GM23338 (cell line): ENCODE measurements at regions not wholly inside any gene's neighbourhood (a gene's known extent, or its start where the extent isn't known, plus 50 kb on each side); places are given as distances from the start of the nearest gene placed in this dataset.

ENCODE experiments used
- ATAC-seq: fragments of 200-7000 bp; cut with Tn5 transposase; 3 replicates; pipeline ENCODE4 v1.9.1; 2020
- DNase-seq: peaks from one replicate; pipeline ENCODE4 v3.0.0-alpha.2; 2015; ENCODE audit warnings: low spot score
- H2AFZ ChIP-seq: fragments of 200-600 bp; sonication (generic); 2 replicates; pipeline ENCODE4 v1.8.0; 2016; ENCODE audit warnings: antibody characterized with exemption, mild to moderate bottlenecking, moderate library complexity
- H3F3A ChIP-seq: fragments of 200-600 bp; sonication (generic); replicated peaks from 2 replicates; pipeline ENCODE4 v1.8.0; 2017; ENCODE audit warnings: antibody characterized with exemption, mixed run types, low read depth
- H3K27ac ChIP-seq: fragments of 200-600 bp; sonication (generic); 2 replicates; pipeline ENCODE4 v1.6.1; 2016; ENCODE audit warnings: low read depth
- H3K27me3 ChIP-seq: fragments of 200-600 bp; sonication (generic); 2 replicates; pipeline ENCODE4 v1.8.0; 2016; ENCODE audit warnings: mild to moderate bottlenecking, mixed run types, moderate library complexity; ENCODE audit not compliant: insufficient read depth
- H3K36me3 ChIP-seq: fragments of 200-600 bp; sonication (generic); 2 replicates; pipeline ENCODE4 v1.8.0; 2016; ENCODE audit warnings: mild to moderate bottlenecking; ENCODE audit not compliant: insufficient read depth
- H3K4me1 ChIP-seq: fragments of 200-600 bp; sonication (generic); 2 replicates; pipeline ENCODE4 v1.8.0; 2016; ENCODE audit warnings: mild to moderate bottlenecking, moderate library complexity; ENCODE audit not compliant: insufficient read depth
- H3K4me2 ChIP-seq: fragments of 200-600 bp; sonication (generic); 2 replicates; pipeline ENCODE4 v1.7.1; 2017; ENCODE audit warnings: mixed run types
- H3K4me3 ChIP-seq: fragments of 200-600 bp; sonication (generic); 2 replicates; pipeline ENCODE4 v1.6.1; 2016; ENCODE audit warnings: mixed run types
- H3K79me2 ChIP-seq: fragments of 200-600 bp; sonication (generic); replicated peaks from 2 replicates; pipeline ENCODE4 v1.8.0; 2017; ENCODE audit warnings: mild to moderate bottlenecking; ENCODE audit not compliant: insufficient read depth
- H3K9me2 ChIP-seq: fragments of 200-600 bp; sonication (generic); 2 replicates; pipeline ENCODE4 v1.8.0; 2017; ENCODE audit not compliant: insufficient read depth
- H4K20me1 ChIP-seq: fragments of 200-600 bp; sonication (generic); replicated peaks from 2 replicates; pipeline ENCODE4 v1.8.0; 2017; ENCODE audit warnings: mild to moderate bottlenecking; ENCODE audit not compliant: insufficient read depth
- H3K27ac Mint-ChIP-seq: 2 replicates; pipeline ENCODE4 v1.8.0; 2020; ENCODE audit warnings: inconsistent platforms, mild to moderate bottlenecking, moderate library complexity, mixed read lengths
- H3K27me3 Mint-ChIP-seq: 3 replicates; pipeline ENCODE4 v1.8.0; 2022; ENCODE audit warnings: low read depth, mild to moderate bottlenecking, moderate library complexity, mixed read lengths, inconsistent platforms; ENCODE audit not compliant: insufficient read depth, poor library complexity
- H3K36me3 Mint-ChIP-seq: 3 replicates; pipeline ENCODE4 v1.8.0; 2021; ENCODE audit warnings: low read depth, mild to moderate bottlenecking, inconsistent platforms, moderate library complexity, mixed read lengths
- H3K4me1 Mint-ChIP-seq: 3 replicates; pipeline ENCODE4 v1.8.0; 2020; ENCODE audit warnings: mild to moderate bottlenecking, inconsistent platforms, mixed read lengths
- H3K4me3 Mint-ChIP-seq: 3 replicates; pipeline ENCODE4 v1.8.0; 2021; ENCODE audit warnings: moderate library complexity, mild to moderate bottlenecking, inconsistent platforms, mixed read lengths
- H3K9me3 Mint-ChIP-seq: 3 replicates; pipeline ENCODE4 v1.8.0; 2020; ENCODE audit warnings: moderate library complexity, mild to moderate bottlenecking, inconsistent platforms, mixed read lengths
- CTCF ChIP-seq, 2 experiments: fragments of 200-600 bp in 1 of 2; sonication (generic) in 1 of 2; conservative IDR thresholded peaks; 2 replicates each; pipeline versions ENCODE4 v1.5.1 to v1.6.1; 2016 to 2017; ENCODE audit warnings: antibody characterized with exemption in 2 of 2, low read depth in 2 of 2, mild to moderate bottlenecking in 2 of 2, moderate library complexity in 1 of 2
- ETS1 ChIP-seq: IDR thresholded peaks from 2 replicates; pipeline ENCODE4 v1.6.1; 2016; ENCODE audit warnings: antibody characterized with exemption
- EZH2 ChIP-seq: fragments of 200-600 bp; sonication (generic); IDR thresholded peaks from one replicate; pipeline ENCODE4 v1.8.0; 2017; ENCODE audit warnings: antibody characterized with exemption, mild to moderate bottlenecking, low read depth; ENCODE audit not compliant: unreplicated experiment
- EZH2phosphoT487 ChIP-seq: fragments of 200-600 bp; sonication (generic); IDR thresholded peaks from one replicate; pipeline ENCODE4 v1.8.1; 2018; ENCODE audit warnings: antibody characterized with exemption; ENCODE audit not compliant: unreplicated experiment
- JUNB ChIP-seq: IDR thresholded peaks from one replicate; pipeline ENCODE4 v1.6.1; 2016; ENCODE audit warnings: antibody characterized with exemption; ENCODE audit not compliant: unreplicated experiment
- NANOG ChIP-seq: IDR thresholded peaks from 2 replicates; pipeline ENCODE4 v1.6.1; 2016; ENCODE audit warnings: antibody characterized with exemption, borderline replicate concordance
- POLR2AphosphoS5 ChIP-seq: IDR thresholded peaks from 2 replicates; pipeline ENCODE4 v1.6.1; 2016; ENCODE audit warnings: antibody characterized with exemption, low read depth
- REST ChIP-seq: IDR thresholded peaks from one replicate; pipeline ENCODE4 v1.6.1; 2018; ENCODE audit warnings: antibody characterized with exemption; ENCODE audit not compliant: unreplicated experiment
- STAT1 ChIP-seq: IDR thresholded peaks from one replicate; pipeline ENCODE4 v1.6.1; 2016; ENCODE audit warnings: antibody characterized with exemption; ENCODE audit not compliant: unreplicated experiment
- ZNF462 ChIP-seq: fragments of 250-450 bp; sonication (Bioruptor Pico); IDR thresholded peaks from 2 replicates; pipeline ENCODE4 v1.5.0; 2020; ENCODE audit warnings: mild to moderate bottlenecking, moderate library complexity

GRCh38 chr15:97836003-97836402, 124.5 kb upstream of the ARRDC4 start (continued):
- no peak for TF ChIP-seq ZNF462 (CRISPR knock-in tag)

GRCh38 chr15:97837896-97838295, 122.6 kb upstream of the ARRDC4 start:
- H3K9me3 Mint-ChIP-seq: no peaks in the 10 kb centered on the region
- Histone ChIP-seq H3F3A (no peaks in the 10 kb centered on the region), H3K27me3 (no peaks in the 10 kb centered on the region), H3K9me2 (peaks cover 2% of the 10 kb centered on the region; the same call in 1 of the 2 replicates), H3K4me1 (no peaks in the 10 kb centered on the region), H3K79me2 (no peaks in the 10 kb centered on the region), H2AFZ (no peak overlapping the region), H3K36me3 (no peaks in the 10 kb centered on the region), H3K4me2 (no peak overlapping the region), H3K4me3 (no peak overlapping the region), H3K27ac (no peak overlapping the region), H4K20me1 (no peaks in the 10 kb centered on the region)
- H3K4me1 Mint-ChIP-seq: no peaks in the 10 kb centered on the region
- H3K4me3 Mint-ChIP-seq: no peak overlapping the region
- no peaks in the 10 kb centered on the region for H3K27me3 Mint-ChIP-seq
- no peak overlapping the region for H3K27ac Mint-ChIP-seq
- DNase-seq: no peak
- ATAC-seq: no peak
- no peaks in the 10 kb centered on the region for H3K36me3 Mint-ChIP-seq
- no peak for TF ChIP-seq CTCF (conservative IDR thresholded peaks at IDR 0.05; ENCODE audit: low read depth in 2 of 2)
- TF ChIP-seq NANOG: no peak
- no peak for TF ChIP-seq EZH2
- no peak for TF ChIP-seq JUNB
- no peak for TF ChIP-seq EZH2phosphoT487
- no peak for TF ChIP-seq ETS1
- no peak for TF ChIP-seq STAT1
- no peak for TF ChIP-seq POLR2AphosphoS5
- no peak for TF ChIP-seq REST
